ENCODE measurements at regions not wholly inside any gene's neighbourhood (a gene's known extent, or its start where the extent isn't known, plus 50 kb on each side); places are given as distances from the start of the nearest gene placed in this dataset.

DNA sequence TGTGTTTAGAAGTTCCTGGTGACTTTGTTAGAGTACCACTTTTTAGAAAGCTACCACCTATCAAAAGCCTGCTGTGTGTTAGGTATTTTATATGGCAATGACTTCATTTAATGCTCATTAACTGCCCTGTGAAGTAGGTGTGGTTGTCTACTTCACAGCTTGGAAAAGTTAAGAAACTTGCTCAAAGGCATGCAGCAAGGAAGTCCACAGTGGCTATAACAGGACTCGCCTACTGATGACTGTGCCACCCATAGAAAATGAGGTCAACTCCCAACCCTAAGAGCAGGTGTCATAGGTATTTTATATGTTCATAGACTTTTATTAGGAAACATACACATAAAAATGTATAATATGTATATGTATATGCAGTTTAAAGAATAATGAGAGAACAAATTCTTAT, 125.2 kb upstream of the PAX6 start:
- Histone ChIP-seq H3K9me3 (ENCODE audit: low read depth, low read length) (no peaks in the 10 kb centered on the region), H3K79me2 (ENCODE audit: insufficient read depth, low read length) (no peaks in the 10 kb centered on the region), H4K20me1 (ENCODE audit: insufficient read depth, low read length) (no peaks in the 10 kb centered on the region), H3K27ac (ENCODE audit: low read depth, low read length) (no peak overlapping the region), H3K36me3 (ENCODE audit: insufficient read depth, low read length) (no peaks in the 10 kb centered on the region), H3K4me1 (ENCODE audit: insufficient read depth, low read length) (no peaks in the 10 kb centered on the region), H2AFZ (ENCODE audit: low read length) (no peak overlapping the region), H3K4me2 (ENCODE audit: insufficient read depth, low read length) (no peak overlapping the region), H3K27me3 (ENCODE audit: insufficient read depth, low read length) (no peaks in the 10 kb centered on the region), H3K4me3 (ENCODE audit: insufficient read depth, low read length) (no peak overlapping the region)
- DNase-seq (ENCODE audit: insufficient read length, low spot score, missing footprints) = no peak
- no peak for TF ChIP-seq CTCF (IDR thresholded peaks at IDR 0.05; ENCODE audit: extremely low read depth, low read depth, low read length)

GRCh38 chr11:31932879-31933278, 121.8 kb upstream of the PAX6 start:
- Histone ChIP-seq H3K27me3 (ENCODE audit: insufficient read depth, low read length) (peaks cover 2% of the 10 kb centered on the region), H3K27ac (ENCODE audit: low read depth, low read length) (no peak overlapping the region), H3K4me1 (ENCODE audit: insufficient read depth, low read length) (no peaks in the 10 kb centered on the region), H3K4me2 (ENCODE audit: insufficient read depth, low read length) (no peak overlapping the region), H3K36me3 (ENCODE audit: insufficient read depth, low read length) (no peaks in the 10 kb centered on the region), H2AFZ (ENCODE audit: low read length) (no peak overlapping the region), H4K20me1 (ENCODE audit: insufficient read depth, low read length) (no peaks in the 10 kb centered on the region), H3K4me3 (ENCODE audit: insufficient read depth, low read length) (no peak overlapping the region), H3K9me3 (ENCODE audit: low read depth, low read length) (no peaks in the 10 kb centered on the region), H3K79me2 (ENCODE audit: insufficient read depth, low read length) (no peaks in the 10 kb centered on the region)
- no peak for TF ChIP-seq CTCF (IDR thresholded peaks at IDR 0.05; ENCODE audit: extremely low read depth, low read depth, low read length)
- DNase-seq (ENCODE audit: insufficient read length, low spot score, missing footprints) = no peak

DNA sequence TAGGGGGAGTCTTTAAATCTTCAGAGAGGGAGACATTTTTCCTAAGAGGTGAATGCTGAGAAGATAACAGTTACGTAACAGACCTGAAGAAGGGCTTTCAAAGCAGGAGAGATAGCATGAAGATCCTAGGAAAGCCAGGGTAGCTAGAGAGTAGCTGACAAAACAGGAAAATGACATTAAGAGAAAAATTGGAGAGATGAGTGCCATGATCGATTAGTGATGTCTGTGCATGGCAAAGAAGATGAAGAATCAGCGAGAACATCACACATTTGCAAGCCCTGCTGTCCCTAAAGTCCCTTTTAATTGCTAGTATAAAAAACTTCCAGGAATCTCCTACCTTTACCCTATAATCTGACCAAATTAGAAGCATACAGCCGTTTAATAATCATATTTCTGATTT, 116.9 kb upstream of the PAX6 start:
- Histone ChIP-seq H3K79me2 (ENCODE audit: insufficient read depth, low read length) (no peaks in the 10 kb centered on the region), H3K4me2 (ENCODE audit: insufficient read depth, low read length) (no peak overlapping the region), H2AFZ (ENCODE audit: low read length) (no peak overlapping the region), H4K20me1 (ENCODE audit: insufficient read depth, low read length) (no peaks in the 10 kb centered on the region), H3K36me3 (ENCODE audit: insufficient read depth, low read length) (no peaks in the 10 kb centered on the region), H3K4me3 (ENCODE audit: insufficient read depth, low read length) (no peak overlapping the region), H3K27me3 (ENCODE audit: insufficient read depth, low read length) (peaks cover 13% of the 10 kb centered on the region), H3K27ac (ENCODE audit: low read depth, low read length) (no peak overlapping the region), H3K9me3 (ENCODE audit: low read depth, low read length) (no peaks in the 10 kb centered on the region), H3K4me1 (ENCODE audit: insufficient read depth, low read length) (no peaks in the 10 kb centered on the region)
- no peak for DNase-seq (ENCODE audit: insufficient read length, low spot score, missing footprints)
- TF ChIP-seq CTCF (IDR thresholded peaks at IDR 0.05; ENCODE audit: extremely low read depth, low read depth, low read length) = no peak

DNA sequence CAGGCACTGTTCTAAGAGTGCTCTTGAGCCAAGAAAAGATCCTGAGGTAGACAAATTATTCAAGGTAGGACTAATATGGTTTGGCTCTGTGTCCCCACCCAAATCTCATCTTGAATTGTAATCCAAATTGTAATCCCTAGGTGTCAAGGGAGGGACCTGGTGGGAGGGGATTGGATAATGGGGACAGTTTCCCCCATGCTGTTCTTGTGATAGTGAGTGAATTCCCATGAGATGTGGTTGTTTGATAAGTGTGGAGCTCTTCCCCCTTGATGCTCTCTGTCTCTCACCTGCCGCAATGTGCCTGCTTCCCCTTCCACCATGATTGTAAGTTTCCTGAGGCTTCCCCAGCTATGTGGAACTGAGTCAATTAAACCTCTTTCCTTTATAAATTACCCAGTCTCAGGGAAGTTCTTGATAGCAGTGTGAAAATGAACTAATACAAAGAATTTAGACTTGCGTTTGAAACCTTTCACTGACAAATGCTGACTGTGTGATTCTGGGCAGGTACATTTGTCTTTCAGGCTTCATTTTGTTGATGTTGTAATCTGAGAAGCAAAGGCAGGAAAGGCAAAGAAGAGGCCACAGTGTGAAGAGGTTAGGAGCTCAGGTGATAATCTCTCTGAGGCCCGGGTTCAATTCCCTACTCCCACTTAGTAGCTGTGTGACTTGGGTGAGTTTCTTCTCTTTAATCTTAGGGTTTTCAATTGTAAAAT, 115.8 kb upstream of the PAX6 start:
- Histone ChIP-seq H3K36me3 (ENCODE audit: insufficient read depth, low read length) (no peaks in the 10 kb centered on the region), H2AFZ (ENCODE audit: low read length) (no peak overlapping the region), H3K4me1 (ENCODE audit: insufficient read depth, low read length) (no peaks in the 10 kb centered on the region), H3K27ac (ENCODE audit: low read depth, low read length) (no peak overlapping the region), H3K79me2 (ENCODE audit: insufficient read depth, low read length) (no peaks in the 10 kb centered on the region), H4K20me1 (ENCODE audit: insufficient read depth, low read length) (no peaks in the 10 kb centered on the region), H3K4me2 (ENCODE audit: insufficient read depth, low read length) (no peak overlapping the region), H3K4me3 (ENCODE audit: insufficient read depth, low read length) (no peak overlapping the region), H3K9me3 (ENCODE audit: low read depth, low read length) (no peaks in the 10 kb centered on the region), H3K27me3 (ENCODE audit: insufficient read depth, low read length) (peaks cover 13% of the 10 kb centered on the region)
- TF ChIP-seq CTCF (IDR thresholded peaks at IDR 0.05; ENCODE audit: extremely low read depth, low read depth, low read length) = no peak
- no peak for DNase-seq (ENCODE audit: insufficient read length, low spot score, missing footprints)

Data from osteoblast (primary cell).